ENCODE measurements at regions not wholly inside any gene's neighbourhood (a gene's known extent, or its start where the extent isn't known, plus 50 kb on each side); places are given as distances from the start of the nearest gene placed in this dataset.
A peak's percentile ranks its signal among the peaks of the same experiment; 100 is the strongest.

- Histone ChIP-seq H3K9ac (ENCODE audit: extremely low read depth, low read length, poor library complexity, severe bottlenecking) (no peak overlapping the region), H3K27me3 (ENCODE audit: control insufficient read depth, insufficient read depth, low read length, poor library complexity, severe bottlenecking) (no peaks in the 10 kb centered on the region), H3K36me3 (ENCODE audit: control insufficient read depth, insufficient read depth, low read length) (no peaks in the 10 kb centered on the region), H3K4me1 (ENCODE audit: control insufficient read depth, insufficient read depth, low read length) (peaks cover 4% of the 10 kb centered on the region), H3K9me3 (ENCODE audit: control insufficient read depth, low read length) (no peaks in the 10 kb centered on the region), H3K27ac (ENCODE audit: low read depth, low read length) (no peak overlapping the region), H3K4me3 (ENCODE audit: low read length) (no peak overlapping the region)
- TF ChIP-seq CTCF (conservative IDR thresholded peaks at IDR 0.05): no peak
- Mint-ChIP-seq H3K9me3 (peaks cover 4% of the 10 kb centered on the region), H3K36me3 (ENCODE audit: low read depth) (no peaks in the 10 kb centered on the region), H3K4me1 (peaks cover 12% of the 10 kb centered on the region), H3K4me3 (no peak overlapping the region), H3K27me3 (ENCODE audit: insufficient read depth) (peaks cover 4% of the 10 kb centered on the region), H3K27ac (no peak overlapping the region)
- WGBS, 2 experiments (ENCODE audit: insufficient coverage in 1 of 2, insufficient read length in 1 of 2): 90 to 93% methylated on average over 9 to 12 of the region's 12 CpGs
- peak; percentile 21 for DNase-seq
Observed at GRCh38 chr5:3889412-3890142, 293.9 kb downstream of the IRX1 start.

- Mint-ChIP-seq H3K27ac (peak overlapping the region; percentile 68), H3K36me3 (ENCODE audit: low read depth) (no peaks in the 10 kb centered on the region), H3K27me3 (ENCODE audit: insufficient read depth) (peaks cover 4% of the 10 kb centered on the region)
Observed at GRCh38 chr5:3891113-3891512, 295.5 kb downstream of the IRX1 start.

GRCh38 chr5:3893527-3893926, 297.9 kb downstream of the IRX1 start:
- H3K27me3 Mint-ChIP-seq (ENCODE audit: insufficient read depth): peaks cover 4% of the 10 kb centered on the region
- peaks cover 12% of the 10 kb centered on the region for H3K4me1 Mint-ChIP-seq
- peaks cover 4% of the 10 kb centered on the region for H3K9me3 Mint-ChIP-seq
- H3K27me3 ChIP-seq (ENCODE audit: control insufficient read depth, insufficient read depth, low read length, poor library complexity, severe bottlenecking): no peaks in the 10 kb centered on the region
- no peaks in the 10 kb centered on the region for H3K36me3 ChIP-seq (ENCODE audit: control insufficient read depth, insufficient read depth, low read length)
- no peak overlapping the region for H3K4me3 ChIP-seq (ENCODE audit: low read length)
- no peaks in the 10 kb centered on the region for H3K36me3 Mint-ChIP-seq (ENCODE audit: low read depth)
- no peak overlapping the region for H3K27ac Mint-ChIP-seq
- H3K4me3 Mint-ChIP-seq: no peak overlapping the region
- H3K4me1 ChIP-seq (ENCODE audit: control insufficient read depth, insufficient read depth, low read length): peaks cover 4% of the 10 kb centered on the region
- H3K27ac ChIP-seq (ENCODE audit: low read depth, low read length): no peak overlapping the region
- no peak for TF ChIP-seq CTCF (conservative IDR thresholded peaks at IDR 0.05)
- DNase-seq: no peak
- no peak overlapping the region for H3K9ac ChIP-seq (ENCODE audit: extremely low read depth, low read length, poor library complexity, severe bottlenecking)
- H3K9me3 ChIP-seq (ENCODE audit: control insufficient read depth, low read length): peaks cover 5% of the 10 kb centered on the region

More at GRCh38 chr5:3891113-3891512, 295.5 kb downstream of the IRX1 start:
- TF ChIP-seq CTCF (conservative IDR thresholded peaks at IDR 0.05): no peak
- no peak overlapping the region for H3K4me3 ChIP-seq (ENCODE audit: low read length)
- no peaks in the 10 kb centered on the region for H3K36me3 ChIP-seq (ENCODE audit: control insufficient read depth, insufficient read depth, low read length)
- peaks cover 12% of the 10 kb centered on the region for H3K4me1 Mint-ChIP-seq
- peak; percentile 85 for DNase-seq
- no peak overlapping the region for H3K4me3 Mint-ChIP-seq
- peaks cover 4% of the 10 kb centered on the region for H3K4me1 ChIP-seq (ENCODE audit: control insufficient read depth, insufficient read depth, low read length)
- 48% methylated on average over 3 of the region's 3 CpGs; no CpG with 5 or more reads in 1 of the 2 experiments for WGBS, 2 experiments (ENCODE audit: insufficient coverage in 1 of 2, insufficient read length in 1 of 2)
- no peaks in the 10 kb centered on the region for H3K9me3 ChIP-seq (ENCODE audit: control insufficient read depth, low read length)
- no peak overlapping the region for H3K9ac ChIP-seq (ENCODE audit: extremely low read depth, low read length, poor library complexity, severe bottlenecking)
- H3K9me3 Mint-ChIP-seq: peaks cover 4% of the 10 kb centered on the region
- H3K27ac ChIP-seq (ENCODE audit: low read depth, low read length): no peak overlapping the region
- no peaks in the 10 kb centered on the region for H3K27me3 ChIP-seq (ENCODE audit: control insufficient read depth, insufficient read depth, low read length, poor library complexity, severe bottlenecking)

All from endodermal cell (in vitro differentiated cells).